ENCODE measurements at regions not wholly inside any gene's neighbourhood (a gene's known extent, or its start where the extent isn't known, plus 50 kb on each side); places are given as distances from the start of the nearest gene placed in this dataset.
"Not testable (repeated sequence)": the region's sequence is repeated elsewhere in the genome, so short reads cannot be mapped to it uniquely, and the experiment has no call there.

DNA sequence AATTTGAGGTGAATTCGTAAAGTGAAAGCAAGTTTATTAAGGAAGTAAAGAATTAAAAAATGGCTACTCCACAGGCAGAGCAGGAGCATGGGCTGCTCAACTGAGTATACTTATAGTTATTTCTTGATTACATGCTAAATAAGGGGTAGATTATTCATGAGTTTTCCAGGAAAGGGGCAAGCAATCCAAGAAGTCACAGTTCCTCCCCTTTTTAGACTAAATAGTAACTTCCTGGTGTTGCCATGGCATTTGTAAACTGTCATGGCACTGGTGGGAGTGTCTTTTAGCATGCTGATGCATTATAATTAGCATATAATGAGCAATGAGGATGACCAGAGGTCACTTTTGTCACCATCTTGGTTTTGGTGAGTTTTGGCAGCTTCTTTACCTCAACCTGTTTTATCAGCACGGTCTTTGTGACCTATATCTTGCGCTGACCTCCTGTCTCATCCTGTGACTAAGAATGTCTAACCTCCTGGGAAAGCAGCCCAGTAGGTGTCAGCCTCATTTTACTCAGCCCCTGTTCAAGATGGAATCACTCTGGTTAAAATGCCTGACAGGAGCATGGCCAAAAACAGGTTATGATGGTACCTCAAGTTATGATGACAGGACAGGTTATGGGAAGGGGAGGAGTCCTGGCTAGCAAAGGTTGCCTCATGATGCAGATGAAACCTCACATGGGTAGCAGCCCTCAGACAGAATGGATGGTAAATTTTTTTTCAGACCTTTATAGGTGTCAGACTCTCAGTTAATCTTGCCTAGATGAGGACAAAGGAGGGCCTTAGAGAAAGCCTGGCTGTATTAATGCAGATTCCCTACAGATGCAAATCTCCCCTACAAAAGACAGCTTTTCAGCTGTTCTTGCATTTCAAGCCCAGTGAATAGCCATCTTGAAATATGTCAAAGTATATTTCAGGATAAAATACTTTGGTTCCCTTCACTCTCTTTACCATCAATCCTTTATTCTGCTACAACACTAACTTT is 49.7 kb downstream of the SIPA1L2 start:
- no peak for DNase-seq

DNA sequence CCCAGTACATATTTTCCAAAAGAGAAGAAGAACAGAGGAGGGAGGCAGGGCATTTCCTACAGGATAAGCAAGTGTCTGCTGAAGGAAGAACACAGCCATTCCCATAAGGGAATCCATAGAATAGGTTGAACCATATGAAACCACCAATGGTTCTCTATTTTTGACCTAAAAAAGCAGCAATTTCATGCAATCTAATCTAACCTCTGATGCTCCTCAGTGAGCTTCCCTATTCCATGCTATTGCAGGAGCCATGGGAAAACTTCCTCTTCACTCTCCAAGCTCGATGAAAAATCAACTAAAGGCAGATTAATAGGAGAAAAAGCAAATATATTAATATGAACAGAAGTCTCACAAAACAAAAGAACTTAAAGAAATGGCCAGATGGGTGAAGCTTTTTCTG is 50.5 kb downstream of the SIPA1L2 start:
- no peak for DNase-seq

DNA sequence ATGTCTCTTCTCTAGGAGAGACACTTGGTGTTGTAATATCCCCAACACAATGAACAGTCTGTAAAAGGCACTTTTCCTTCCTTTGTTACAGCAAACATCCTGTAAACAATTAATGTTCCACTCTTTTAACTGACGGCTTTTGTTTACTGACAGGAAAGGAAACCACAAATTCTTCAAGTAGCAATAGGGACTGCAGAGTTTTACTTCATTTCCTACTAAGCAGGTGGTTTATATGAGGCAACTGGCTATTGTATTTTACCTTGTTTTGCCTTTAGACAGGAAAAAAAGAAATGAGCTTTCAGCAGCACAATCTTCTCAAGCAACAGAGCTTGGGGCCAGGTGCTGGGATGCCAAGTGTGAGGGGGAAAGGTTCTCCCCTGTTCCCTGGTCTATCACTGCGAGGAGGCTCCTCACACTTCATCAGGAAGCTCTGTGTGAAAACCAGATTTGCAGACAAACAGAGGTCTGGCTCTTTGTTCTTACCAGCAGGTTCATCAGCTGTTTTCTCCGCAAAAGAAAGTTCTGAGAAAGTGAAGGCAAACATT is 51.2 kb downstream of the SIPA1L2 start:
- DNase-seq = no peak

DNA sequence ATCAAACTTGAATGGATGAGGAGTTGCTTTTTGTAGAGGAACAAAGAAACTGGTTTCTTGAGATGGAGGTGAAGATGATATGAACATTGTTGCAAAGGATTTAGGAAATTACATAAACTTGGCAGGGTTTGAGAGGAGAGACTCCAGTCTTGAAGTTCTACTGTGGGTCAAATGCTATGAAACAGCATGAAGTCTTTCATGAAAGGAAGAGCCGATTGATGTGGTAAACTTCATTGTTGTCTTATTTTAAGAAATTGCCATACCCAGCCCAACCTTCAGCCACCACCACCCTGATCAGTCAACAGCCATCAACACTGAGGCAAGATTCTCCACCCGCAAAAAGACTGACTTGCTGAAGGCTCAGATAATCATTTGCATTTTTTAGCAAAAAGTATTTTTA is 52.2 kb downstream of the SIPA1L2 start:
- DNase-seq = no peak

DNA sequence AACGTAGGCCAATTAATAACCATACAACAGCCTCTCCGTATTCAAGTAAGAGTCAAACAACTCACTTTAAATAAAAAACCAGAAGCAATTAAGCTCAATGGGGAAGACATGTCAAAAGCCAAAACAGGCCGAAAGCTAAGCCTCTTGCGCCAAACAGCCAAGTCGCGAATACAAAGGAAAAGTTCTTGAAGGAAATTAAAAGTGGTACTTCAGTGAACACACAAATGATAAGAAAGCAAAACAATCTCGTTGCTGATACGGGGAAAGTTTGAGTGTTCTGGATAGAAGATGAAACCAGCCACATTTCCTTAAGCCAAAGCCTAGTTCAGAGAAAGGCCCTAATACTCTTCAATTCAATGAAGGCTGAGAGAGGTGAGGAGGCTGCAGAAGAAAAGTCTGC is 53.4 kb downstream of the SIPA1L2 start:
- DNase-seq = no peak

DNA sequence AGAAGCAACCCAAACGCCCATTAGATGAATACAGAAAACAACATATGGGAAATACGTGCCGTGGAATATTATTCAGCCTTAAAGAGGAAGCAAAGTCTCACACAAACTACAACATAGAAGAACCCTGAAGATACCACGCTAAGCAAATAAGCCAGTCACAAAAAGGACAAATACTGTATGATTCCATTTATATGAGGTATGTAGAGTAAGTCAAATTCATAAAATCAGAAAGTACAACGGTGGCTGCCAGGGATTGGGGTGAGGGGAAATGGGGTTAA is 54.2 kb downstream of the SIPA1L2 start:
- DNase-seq = no peak

DNA sequence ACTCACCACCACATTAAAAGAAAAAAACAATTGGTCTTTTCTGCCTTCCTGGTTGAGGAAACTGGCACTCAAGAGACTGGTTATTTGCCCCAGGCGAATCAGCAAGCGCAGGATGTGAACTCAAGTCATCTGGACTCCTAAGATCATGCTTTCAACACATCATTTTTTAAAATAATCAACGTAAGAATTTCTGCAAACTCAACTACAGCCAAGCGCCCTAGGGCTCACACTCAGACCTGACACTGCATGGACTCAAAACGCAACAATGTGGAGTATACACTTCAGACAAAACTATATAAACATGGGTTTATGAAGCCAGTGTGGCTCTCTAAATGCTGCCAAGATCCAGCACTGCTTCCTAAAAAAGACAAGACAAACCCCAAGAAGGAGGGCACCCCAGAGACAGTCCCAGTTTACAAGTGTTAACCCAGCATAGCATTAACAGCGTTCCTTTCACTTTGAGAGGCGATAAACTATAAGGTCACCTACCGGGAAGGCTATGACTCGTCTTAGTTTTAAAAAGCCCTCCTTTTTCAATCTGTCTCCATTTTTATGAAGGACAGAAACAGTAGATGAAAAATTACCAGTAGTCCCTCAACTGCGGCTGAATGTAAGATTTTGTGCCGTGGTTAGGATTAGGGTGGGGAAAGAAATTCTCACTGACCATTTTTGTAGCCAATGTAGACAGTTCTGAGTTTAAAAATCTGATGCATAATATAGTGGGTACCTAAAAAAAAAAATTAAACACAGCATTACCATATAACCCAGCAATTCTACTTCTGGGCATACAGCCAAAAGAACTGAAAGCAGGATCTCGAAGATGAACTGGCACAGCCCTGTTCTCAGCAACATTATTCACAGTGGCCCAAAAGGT is 54.8 kb downstream of the SIPA1L2 start:
- no peak for DNase-seq

DNA sequence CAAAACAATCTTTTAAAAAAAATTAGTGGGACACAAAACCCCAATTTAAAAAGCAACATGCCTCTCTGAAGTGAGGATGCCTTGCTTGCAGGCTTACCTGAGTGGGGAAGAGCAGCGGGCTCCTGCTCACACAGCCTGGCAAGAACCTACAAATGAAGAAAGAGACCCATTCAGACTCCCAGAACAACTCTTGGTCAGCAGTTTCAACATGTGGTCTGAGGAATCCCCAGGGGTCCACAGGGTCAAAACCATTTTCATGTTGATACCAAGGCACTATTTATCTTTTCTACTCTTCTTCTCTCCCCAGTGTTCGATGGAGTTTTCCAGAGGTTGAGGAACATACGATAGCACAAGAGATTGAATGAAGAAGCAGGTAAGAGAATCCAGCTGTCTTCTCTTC is 55.9 kb downstream of the SIPA1L2 start:
- DNase-seq = no peak

DNA sequence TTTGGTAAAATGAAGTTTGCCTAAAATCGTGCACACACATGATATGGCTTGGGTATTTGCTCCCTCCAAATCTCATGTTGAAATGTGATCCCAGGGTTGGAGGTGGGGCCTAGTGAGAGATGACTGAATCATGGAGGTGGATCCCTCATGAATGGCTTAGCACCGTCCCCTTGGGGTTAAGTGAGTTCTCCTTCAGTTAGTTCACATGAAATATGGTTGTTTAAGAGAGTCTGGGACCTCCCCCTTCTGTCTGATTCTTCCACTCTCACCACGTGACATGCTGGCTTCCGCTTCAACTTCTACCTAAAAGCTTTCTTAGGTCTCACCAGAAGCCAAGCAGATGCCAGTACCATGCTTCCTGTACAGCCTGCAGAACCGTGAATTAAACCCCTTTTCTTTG is 58.4 kb downstream of the SIPA1L2 start:
- DNase-seq = no peak

DNA sequence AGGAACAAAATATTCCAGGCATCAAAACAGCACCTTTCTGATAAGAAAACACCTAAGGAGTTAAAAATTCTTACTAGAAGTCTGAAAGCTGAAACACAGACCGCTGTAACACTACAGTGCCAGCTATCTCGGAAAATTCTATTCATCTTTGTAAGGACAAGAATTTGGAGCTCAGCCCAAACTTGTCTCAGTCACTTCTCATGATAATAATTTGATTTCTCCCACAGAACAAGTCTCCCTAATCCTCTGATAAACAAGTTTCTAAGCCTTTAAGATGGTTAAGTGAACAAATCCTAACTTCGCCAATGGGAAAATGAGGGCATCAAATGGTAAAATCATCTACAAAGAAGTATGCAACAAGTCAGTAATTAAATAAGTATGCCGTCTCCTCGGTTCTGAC is 59.9 kb downstream of the SIPA1L2 start:
- DNase-seq = no peak

DNA sequence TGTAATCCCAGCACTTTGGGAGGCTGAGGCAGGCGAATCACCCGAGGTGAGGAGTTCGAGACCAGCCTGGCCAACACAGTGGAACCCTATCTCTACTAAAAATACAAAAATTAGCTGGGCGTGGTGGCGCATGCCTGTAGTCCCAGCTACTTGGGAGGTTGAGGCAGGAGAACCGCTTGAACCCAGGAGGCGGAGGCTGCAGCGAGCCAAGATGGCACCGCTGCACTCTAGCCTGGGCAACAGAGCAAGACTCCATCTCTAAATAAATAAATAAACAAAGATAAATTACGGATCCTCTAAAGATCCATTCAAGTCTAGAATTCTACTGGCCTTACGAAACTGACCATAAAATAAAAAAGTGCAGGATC is 60.4 kb downstream of the SIPA1L2 start:
- DNase-seq = not testable (repeated sequence)

DNA sequence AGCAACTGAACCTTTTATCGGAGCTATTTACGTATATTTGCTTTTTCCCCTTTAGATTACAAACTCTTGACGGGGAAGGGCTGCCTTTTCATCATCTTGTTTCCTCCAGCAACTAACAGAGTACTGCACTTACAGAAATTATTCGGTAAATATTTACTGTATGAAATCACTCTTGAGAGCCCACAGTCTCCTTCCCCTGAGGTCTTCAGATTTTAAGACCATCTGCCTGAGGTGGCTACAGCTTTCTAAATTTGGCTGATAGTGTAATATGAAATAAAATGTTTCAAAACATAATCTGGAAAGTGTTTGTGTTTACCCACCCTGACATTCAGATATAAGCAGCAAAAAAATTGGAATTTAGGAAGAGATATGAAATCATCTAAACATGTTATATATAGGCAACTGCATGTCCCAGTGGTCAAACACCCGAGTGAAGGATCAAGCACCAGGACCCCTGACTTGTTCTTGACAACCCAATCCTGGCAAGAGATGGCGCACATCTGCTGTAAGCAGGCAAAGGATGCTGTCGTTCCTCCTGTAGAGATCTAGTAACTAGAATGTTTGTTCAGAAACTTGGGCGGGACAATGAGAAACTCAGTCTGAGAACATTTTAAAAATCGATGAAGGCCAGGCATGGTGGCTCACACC is 60.9 kb downstream of the SIPA1L2 start:
- no peak for DNase-seq

DNA sequence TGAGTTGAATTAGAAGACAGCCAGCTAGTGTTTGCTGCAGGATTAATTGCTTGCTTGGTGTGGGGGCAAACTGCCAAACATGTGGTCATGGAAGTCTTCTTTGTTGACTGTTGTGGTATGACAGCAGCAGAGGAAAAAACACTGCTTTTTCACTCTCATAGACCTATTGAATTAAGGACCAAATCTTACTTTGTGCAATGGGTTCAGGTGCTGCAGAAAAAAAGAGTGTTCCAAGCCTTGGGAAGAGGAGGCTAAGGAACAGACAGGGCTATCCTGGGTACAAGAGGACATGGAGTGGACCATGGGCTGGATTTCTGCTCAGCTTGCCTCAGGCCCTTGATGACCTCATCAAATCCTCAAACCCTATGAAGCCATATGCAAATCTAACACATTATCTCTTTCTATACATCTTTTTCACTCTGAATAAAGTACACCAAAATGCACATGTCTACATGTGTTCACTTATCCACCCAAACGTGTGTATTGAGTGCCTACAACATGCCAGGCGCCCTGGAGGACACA is 61.5 kb downstream of the SIPA1L2 start:
- no peak for DNase-seq

DNA sequence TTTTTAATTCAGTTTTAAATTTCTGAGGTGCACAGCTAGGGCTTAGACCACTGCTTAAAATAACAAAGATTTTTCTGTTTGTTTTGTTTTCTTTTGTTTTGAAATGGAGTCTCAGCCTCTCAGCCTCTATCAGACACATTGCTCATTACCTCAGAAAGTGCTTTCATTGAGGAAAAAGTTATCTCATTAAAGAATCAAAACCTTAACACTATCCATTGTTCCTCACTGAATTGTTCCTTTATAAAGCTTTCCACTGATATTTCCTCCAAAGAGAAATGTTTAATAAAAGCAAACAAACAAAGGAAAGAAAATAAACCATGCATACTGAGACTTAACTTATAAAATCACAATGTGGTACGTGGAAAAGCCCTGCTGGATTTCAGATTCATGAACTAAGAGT is 63.8 kb downstream of the SIPA1L2 start:
- DNase-seq = no peak

DNA sequence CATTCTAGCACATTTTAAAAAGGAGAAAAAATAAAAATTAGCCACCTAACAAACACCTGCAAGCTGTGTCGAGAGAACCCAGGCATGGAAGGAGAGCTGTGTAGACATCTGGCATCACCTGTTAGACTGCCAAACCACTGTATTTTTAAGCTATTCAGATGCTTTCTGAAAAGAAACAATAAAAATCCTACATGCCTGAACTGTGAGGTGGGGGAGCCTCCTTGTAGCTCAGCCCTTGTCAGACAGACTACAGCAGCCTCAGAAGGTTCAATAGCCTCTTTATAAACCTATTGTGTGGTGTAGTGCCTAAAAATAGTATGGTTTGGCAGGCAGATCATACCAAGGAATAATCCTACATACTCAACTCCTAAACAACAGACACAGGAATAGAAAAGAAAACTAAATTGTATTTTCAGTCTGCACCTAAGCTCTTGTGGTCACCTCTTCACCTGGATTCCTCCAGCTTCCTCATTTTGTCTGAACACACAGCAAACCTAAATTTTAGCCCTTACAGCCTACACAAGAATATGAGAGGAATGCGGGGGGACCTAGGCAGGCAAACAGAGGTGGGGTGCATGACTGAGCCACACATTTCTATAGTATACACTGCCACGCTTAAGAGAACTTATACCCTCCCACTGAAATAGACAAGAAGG is 67.0 kb downstream of the SIPA1L2 start:
- no peak for DNase-seq

DNA sequence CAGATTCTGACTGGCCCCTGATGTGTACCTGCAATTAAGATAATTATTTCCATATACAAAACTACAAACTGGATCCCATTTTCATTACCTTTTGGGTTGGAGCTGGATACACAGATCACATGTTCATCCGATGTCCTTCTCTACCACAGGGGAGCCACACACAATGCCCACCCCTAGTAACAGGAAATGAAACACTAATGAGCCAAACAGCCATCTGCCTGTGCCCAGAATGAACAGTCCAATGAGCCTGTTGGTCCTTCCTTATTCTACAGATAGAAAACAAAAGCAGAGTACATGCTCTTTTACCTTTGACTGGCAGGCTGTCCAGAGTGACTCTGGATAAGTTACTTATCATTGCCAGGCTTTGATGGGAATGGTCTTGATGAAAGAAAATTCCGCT is 68.6 kb downstream of the SIPA1L2 start:
- DNase-seq = no peak

DNA sequence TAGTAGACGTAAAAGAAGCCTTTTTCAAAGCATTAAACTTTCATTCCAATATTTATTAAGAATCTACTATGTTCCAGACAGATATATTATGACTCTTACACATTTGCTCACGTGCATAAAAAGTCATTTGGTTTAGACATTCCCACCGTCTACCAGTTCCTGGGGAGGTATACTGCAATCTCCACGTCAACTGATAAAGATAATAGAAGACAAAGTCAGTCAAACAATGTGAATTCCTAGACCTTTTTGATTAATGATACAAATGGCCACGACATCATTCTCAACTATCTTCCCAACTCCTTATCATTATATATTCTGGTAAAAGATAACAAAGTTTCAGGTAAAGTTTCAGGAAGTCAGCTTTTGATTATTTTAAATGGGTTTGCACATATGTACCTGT is 69.0 kb downstream of the SIPA1L2 start:
- DNase-seq = no peak

DNA sequence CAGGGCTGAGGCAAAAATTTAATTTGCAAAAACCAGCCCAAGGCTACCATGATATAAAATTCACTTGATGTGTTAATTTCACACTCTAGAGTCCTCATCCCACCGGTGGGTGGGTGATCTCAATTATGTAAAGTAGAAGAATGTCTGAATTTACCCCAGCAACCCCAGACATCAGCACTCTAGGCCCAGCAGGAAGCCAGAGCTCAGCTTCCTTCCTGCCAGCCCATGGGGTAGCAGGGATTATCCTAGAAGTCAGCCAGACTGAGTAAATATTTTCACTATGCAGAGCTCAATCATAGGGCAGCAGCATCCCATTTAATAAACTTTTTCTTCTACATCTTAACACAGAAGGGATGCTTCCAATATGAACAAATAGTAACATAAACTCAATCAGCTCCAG is 71.0 kb downstream of the SIPA1L2 start:
- DNase-seq = no peak

DNA sequence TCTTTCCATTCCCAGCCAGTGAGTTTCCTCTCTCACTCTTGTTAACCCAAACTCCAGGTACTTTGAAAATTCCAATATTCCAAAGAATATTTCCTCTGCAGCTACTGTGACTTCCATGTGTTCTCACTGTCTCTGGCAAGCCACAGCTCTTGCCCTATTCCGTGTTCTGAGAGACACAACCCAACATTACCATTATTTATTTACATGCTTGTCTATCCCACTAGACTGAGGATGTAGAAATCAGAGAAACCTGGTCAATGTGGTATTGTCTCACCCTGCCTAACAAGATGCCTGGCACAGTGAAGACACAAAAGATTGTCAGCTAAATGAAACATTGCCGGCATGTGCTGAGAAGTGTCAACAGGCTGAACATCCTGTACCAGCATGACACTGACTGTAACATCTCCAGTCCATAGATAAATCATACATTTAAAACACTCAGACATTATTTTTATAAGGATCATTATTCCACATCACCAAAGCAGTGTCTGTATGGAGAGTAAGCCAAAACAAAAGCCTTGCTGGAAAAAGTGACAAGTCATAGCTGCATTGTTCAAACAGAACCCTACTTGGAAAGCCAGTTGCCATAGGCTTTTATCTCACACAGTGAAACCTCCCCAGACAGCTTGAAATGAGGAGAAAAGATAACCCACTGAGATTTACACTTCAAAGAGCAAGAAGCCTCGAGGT is 72.3 kb downstream of the SIPA1L2 start:
- DNase-seq = no peak

DNA sequence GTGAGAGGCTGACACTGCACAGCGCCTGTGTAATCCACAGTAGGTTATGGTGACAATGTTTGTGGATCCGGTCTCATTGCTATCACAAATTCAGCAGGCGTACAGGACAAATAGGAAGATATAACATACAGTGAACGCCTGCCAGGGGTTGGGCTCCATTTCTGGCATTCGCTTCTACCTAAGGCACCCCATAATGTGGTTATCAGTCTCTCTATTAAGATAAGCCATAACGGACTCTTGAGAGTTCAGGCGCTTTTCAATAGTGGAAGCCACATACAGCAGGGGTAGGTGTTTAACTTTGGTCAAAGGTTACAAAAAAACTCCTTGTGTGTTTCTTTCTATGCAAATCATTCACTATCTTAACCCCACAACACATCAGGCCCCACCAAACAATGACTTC is 72.8 kb downstream of the SIPA1L2 start:
- no peak for DNase-seq

DNA sequence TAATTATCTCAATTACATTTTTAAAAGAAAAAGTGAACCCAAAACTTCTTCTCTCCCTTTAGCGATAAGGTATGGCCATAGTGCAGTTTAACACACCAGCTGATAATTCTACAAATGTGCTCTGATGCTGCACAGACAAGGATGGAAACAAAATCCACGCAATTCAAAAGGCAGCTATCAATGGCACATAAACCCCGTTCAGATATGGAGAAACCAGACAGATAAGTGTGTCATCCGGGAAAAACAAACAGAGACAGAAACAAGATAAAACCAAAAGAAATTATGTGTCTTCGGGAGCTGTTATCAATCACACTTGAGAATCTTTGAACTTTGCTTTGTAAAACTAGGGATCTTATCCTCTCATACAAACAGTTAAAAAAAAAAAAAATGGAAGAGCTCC is 73.6 kb downstream of the SIPA1L2 start:
- DNase-seq = no peak
